GM18519 (cell line): ENCODE measurements at regions not wholly inside any gene's neighbourhood (a gene's known extent, or its start where the extent isn't known, plus 50 kb on each side); places are given as distances from the start of the nearest gene placed in this dataset.

ENCODE experiments used
- ATAC-seq: cut with Tn5 transposase; IDR thresholded peaks from one replicate; pipeline ENCODE4 v1.9.1; 2021; ENCODE audit warnings: mild to moderate bottlenecking, moderate library complexity; ENCODE audit not compliant: unreplicated experiment, low FRiP score

- no peak for ATAC-seq
These were observed 2016.3 kb upstream of the CDH9 start for GRCh38 chr5:29054694-29055093.

DNA sequence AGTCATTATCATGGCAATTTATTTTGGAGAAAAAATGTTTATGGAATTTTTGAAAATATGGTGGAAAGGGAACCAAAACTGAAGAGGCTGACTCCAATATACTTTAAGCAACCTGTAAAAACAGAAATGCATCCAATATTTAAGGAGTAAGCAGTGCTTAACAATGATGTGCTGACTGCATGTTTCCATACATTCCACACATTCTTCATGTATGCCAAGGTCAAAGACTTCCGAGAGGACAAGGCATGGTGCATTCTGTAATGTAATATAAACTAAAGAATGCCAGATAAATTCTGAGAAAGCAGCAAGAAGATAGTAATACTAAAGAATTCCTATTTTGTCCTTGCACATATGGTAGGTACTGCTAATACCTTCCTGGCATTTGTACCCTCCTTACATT is 2015.9 kb upstream of the CDH9 start:
- no peak for ATAC-seq

DNA sequence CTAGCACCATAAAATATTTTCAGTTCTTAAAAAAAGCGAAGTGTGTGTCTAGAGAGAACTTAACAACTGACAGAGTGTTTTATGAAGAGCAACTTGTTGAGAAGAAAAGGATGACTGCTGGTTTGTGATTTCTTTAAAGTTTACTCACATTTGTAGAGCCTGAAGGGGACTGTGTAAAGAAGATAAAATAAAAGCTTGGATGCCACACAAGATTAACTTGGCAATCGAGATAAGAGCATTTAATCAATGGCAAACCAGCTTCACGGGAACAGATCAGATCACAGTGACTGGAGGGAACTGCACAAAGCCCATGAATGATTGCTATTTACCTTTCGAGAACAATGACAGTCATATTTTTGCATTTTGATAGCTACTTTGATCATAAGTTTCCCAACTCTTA is 2013.1 kb upstream of the CDH9 start:
- no peak for ATAC-seq

- no peak for ATAC-seq
These were observed 2003.8 kb upstream of the CDH9 start for GRCh38 chr5:29042152-29042551.

DNA sequence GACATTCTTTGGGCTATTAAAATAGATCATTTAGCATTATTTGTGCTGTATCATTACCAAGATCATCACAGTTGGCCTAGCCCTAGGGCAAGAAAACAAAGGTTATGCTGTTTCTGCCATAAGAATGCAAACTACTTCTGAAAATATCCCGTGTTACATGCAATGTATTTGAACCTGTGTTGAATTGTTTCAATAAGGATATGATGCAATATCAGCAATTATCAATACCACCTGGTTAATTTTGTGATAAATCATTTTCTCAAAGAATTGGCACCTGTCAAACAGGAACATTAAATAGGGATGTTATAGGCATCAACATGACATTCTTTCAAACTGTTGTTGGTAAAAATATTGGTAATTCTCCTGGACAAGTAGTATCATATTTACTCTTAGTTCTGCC is 2002.0 kb upstream of the CDH9 start:
- no peak for ATAC-seq

DNA sequence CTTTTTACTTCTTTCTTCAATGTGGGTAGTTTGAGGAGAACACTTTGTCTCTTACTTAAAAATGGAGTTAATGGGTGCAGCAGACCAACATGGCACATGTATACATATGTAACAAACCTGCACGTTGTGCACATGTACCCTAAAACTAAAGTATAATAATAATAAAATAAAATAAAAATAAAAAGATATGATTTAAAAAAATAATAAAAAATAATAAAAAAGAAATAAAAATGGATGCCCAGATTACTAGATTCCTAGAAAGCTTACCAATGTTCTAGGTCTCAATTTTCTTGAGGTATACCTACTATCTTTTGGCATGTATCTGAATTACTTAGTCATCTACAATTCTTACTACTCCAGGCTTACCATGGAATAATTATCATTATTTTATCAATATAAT is 2001.6 kb upstream of the CDH9 start:
- no peak for ATAC-seq

- no peak for ATAC-seq
These were observed 1999.3 kb upstream of the CDH9 start for GRCh38 chr5:29037716-29038115.

DNA sequence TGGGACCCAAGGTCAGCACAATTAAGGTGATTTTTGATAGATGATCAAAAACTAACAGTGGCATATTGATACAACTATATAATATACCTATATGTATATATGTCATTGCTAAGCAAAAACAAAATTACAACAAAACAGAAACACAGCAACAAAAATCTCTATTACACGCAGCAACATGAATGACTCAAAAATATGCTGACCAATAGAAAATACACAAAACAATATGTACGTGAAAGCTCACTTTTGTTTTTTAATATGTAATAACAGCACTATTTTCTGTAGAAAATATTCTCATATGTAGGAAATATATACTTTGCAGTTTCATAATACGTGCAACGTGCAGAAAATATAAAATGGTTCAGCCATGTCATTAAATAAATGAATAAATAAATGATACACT is 1985.7 kb upstream of the CDH9 start:
- ATAC-seq, result no peak

DNA sequence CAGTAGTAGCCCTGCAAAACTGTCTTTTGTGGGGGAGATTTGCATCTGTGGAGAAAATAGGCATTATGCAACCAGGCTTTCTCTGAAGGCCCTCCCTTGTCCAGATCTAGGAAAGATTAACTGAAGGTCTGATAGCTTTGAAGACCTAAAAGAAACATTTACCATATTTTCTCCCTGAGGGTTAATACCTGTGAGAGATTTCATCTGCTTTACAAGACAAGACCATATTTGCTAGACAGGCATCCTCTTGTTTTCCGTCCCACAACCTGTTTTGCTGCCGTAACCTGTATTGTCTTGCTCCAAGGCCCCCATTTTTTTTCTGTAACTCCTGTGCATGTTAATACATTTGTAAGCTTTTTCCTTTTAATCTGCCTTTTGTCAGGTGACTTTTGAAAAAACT is 1985.2 kb upstream of the CDH9 start:
- ATAC-seq, result no peak

DNA sequence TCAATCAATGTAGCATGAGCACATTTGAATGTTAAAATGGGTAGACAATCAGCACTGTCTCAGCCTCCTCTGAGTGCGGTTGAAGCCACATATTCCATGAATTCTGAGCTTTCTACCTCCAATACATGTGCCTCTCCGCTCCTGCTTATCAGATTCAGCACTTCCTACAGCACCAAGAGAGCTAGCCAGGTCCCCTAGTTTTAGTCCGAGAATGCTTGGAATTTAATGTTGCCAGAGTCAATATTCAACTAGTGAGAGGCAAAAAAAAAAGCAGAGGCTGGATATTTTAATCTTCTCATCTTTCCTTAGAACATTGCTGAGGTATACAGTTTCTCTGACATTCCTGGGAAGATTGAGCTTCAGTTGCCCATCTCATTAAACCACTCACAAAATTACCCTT is 1979.1 kb upstream of the CDH9 start:
- ATAC-seq, result no peak

- ATAC-seq, result no peak
These were observed 1977.7 kb upstream of the CDH9 start for GRCh38 chr5:29016067-29016466.

GRCh38 chr5:29015523-29015922 is 1977.1 kb upstream of the CDH9 start:
- ATAC-seq, result no peak

DNA sequence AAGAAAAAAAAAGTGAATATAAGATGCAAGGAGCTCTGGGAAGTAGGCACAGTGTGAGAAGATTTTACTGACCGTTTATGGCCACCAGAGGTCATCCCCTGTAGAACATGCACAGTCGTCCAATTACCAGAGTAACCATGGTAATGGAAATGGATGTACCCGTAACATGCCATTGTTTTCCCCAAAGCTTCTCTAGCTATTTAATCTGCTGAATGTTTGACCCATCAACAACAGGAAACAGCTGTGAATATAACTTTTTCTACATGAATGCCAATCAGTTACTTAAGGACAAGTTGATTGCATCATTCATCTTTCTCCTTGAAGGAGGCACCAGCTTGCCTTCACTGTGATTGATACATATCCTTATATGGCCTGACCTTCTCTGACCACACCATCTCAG is 1967.0 kb upstream of the CDH9 start:
- ATAC-seq, result no peak

DNA sequence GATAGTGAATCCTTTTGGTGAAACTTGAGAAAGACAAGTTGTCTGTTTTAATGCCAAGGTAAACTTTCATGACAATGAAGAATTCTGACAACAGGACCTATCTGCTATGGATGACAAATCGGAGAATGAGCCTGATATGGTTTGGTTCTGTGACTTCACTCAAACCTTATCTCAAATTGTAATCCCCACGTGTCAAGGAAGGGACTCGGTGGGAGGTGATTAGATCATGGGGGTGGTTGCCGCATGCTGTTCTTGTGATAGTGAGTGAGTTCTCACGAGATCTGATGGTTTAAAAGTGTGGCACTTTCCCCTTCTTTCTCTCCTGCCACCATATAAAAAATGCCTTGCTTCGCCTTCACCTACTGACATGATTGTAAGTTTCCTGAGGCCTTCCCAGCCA is 1964.1 kb upstream of the CDH9 start:
- ATAC-seq, result no peak

- ATAC-seq, result no peak
These were observed 1963.3 kb upstream of the CDH9 start for GRCh38 chr5:29001666-29002065.

DNA sequence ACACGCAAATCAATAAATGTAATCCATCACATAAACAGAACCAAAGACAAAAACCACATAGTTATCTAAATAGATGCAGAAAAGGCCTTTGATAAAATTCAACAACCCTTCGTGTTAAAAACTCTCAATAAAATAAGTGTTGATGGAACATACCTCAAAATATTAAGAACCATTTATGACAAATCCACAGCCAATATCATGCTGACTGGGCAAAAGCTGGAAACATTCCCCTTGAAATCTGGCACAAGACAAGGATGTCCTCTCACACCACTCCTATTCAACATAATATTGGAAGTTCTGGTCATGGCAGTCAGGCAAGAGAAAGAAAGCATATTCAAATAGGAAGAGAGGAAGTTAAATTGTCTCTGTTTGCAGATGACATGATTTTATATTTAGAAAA is 1946.3 kb upstream of the CDH9 start:
- no peak for ATAC-seq

DNA sequence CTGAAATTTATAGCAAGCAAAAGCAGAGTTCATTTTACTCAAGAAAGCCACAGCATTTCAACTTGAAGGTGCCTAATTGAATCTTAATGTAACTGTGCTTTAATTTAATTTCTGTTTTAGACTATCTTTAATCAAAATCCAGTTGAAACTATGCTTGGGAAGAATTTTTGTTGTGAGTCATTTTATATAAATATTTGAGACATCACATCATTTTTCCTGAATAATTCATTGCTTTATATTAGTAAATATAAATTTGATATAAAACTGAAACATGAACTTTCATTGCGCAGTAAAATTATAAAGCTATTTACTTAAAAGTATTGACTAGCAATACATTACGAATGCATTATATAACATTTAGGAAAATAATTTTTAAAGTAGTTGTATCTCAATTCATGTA is 1937.1 kb upstream of the CDH9 start:
- ATAC-seq, result no peak

DNA sequence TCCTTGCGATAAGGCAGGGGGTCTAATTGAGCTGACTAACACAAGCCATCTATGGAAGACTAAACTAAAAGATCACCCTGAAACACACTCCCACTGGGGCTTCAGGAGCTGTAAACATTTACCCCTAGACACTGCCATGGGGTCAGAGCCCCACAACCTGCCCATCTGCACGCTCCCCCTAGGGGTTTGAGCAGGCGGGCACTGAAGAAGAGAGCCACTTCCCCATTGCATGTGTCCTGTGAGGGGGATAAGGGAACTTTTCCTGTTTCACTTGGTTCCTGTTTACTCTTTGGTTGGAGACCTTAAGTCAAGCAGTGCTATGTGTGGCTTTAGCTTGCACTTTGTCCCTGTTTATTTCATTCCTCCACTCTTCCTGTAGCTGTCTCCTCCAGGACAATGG is 1929.5 kb upstream of the CDH9 start:
- ATAC-seq, result no peak

DNA sequence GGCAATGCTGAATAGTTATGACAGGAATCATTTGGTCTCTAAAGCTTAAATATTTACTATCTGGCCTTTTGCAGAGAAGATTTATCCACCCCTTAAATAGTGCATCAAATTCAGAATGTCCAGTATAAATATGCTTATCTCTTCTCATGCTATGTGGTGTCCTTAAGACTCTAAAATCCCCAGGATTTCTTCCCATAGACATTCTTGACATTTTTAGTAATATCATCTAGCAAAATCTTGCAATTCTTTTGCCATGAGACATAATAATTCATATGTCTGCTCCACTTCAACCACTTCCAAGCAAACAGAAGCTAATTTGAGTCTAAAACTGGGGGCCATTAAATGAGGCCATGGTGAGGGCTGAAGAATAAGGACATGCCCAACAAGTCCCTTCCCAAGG is 1923.4 kb upstream of the CDH9 start:
- no peak for ATAC-seq

DNA sequence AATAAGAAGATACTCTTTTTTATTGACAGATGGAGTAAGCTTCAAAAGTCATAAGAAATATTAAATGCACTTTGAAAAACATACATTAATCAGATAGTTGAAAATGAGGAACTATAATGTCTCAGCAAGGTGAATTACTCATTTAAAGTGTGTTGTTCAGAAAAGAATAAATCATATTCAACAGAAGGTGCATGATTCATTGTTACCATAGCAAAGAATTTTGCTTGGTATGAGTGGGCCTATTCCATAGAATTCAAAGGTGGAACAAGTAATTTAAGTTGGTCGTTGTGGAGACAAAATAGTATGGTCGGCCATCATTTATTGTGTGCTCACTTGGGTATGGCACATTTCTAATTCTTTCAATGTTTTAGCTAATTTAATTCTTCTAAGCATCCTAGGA is 1920.2 kb upstream of the CDH9 start:
- ATAC-seq, result no peak

- no peak for ATAC-seq
These were observed 1919.1 kb upstream of the CDH9 start for GRCh38 chr5:28957450-28957849.

DNA sequence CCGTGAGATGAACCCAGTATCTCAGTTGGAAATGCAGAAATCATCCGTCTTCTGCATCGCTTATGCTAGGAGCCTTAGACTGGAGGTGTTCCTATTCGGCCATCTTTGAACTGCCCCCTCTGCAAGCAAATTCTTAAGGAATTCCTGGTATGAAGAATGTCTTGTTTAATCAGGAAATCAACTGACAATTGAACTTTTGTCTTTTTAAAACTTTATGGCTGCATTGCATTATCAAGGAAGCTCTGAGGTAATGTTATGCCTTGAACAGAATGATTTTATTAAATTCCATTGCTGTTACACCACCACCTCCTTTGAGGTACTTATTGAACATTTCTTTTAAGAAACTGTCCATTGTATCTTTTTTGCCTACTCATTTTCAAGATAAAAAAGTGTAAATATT is 1915.7 kb upstream of the CDH9 start:
- ATAC-seq, result no peak

DNA sequence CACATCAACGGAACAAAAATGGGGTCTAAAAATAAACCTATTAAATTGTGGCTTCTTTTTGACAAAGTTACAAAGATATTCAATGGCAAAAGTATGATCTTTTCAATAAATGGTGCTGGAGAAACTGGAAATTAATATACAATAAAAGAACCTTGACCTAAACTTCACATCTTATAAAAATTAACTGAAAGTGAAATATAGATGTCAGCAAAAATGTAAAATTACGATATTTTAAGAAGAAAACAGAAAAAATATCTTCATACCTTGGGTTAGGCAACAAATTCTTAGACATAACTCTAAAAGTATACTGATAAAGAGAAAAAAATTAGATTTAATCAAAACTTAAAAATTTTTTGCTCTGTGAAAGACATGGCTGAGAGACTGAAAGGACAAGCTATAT is 1909.5 kb upstream of the CDH9 start:
- no peak for ATAC-seq

DNA sequence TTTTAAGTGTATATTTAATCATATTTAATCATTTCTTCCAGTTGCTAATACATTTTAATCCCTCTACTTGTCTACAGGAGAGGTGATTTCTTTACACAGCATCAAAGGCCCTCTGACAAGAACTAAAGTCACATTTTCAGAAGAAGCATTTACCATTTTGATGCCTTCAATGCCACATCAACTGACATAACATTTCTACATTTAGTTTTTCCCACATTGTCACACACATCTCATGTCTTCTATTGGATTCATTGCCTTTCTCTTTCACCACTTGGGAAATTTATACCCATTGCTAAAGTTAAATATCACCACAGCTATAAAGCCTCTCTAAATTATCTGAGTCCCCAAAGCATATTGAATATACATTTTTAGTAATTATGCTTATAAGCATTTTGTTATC is 1907.5 kb upstream of the CDH9 start:
- no peak for ATAC-seq
